OCI-M1 (cell line): ENCODE measurements at regions not wholly inside any gene's neighbourhood (a gene's known extent, or its start where the extent isn't known, plus 50 kb on each side); places are given as distances from the start of the nearest gene placed in this dataset.

Experiments used
- DNase-seq: peaks from one replicate; lab custom pipeline; 2025; lab: John Stamatoyannopoulos, UW

GRCh38 chr2:173822889-173823542 lies 142.2 kb downstream of the SP3 start:
- DNase-seq, result no peak

GRCh38 chr2:173823543-173823939 lies 141.6 kb downstream of the SP3 start:
- no peak for DNase-seq

GRCh38 chr2:173828189-173829142 lies 136.7 kb downstream of the SP3 start:
- no peak for DNase-seq

- no peak for DNase-seq
Observed at GRCh38 chr2:173829727-173830126, 135.4 kb downstream of the SP3 start.

- DNase-seq, result no peak
Observed at GRCh38 chr2:173830170-173830569, 135.0 kb downstream of the SP3 start.

- DNase-seq, result no peak
Observed at GRCh38 chr2:173831312-173832229, 133.6 kb downstream of the SP3 start.

GRCh38 chr2:173834141-173834540 lies 131.0 kb downstream of the SP3 start:
- no peak for DNase-seq

- DNase-seq, result no peak
Observed at GRCh38 chr2:173835726-173836125, 129.4 kb downstream of the SP3 start.

GRCh38 chr2:173841110-173841509 lies 124.1 kb downstream of the SP3 start:
- DNase-seq, result no peak

GRCh38 chr2:173843526-173843925 lies 121.6 kb downstream of the SP3 start:
- DNase-seq, result no peak

GRCh38 chr2:173851141-173851641 lies 114.0 kb downstream of the SP3 start:
- no peak for DNase-seq

GRCh38 chr2:173854141-173854540 lies 111.0 kb downstream of the SP3 start:
- no peak for DNase-seq

- DNase-seq, result no peak
Observed at GRCh38 chr2:173854840-173855239, 110.3 kb downstream of the SP3 start.

- DNase-seq, result no peak
Observed at GRCh38 chr2:173855661-173856060, 109.5 kb downstream of the SP3 start.
